ENCODE measurements at regions not wholly inside any gene's neighbourhood (a gene's known extent, or its start where the extent isn't known, plus 50 kb on each side); places are given as distances from the start of the nearest gene placed in this dataset.

DNA sequence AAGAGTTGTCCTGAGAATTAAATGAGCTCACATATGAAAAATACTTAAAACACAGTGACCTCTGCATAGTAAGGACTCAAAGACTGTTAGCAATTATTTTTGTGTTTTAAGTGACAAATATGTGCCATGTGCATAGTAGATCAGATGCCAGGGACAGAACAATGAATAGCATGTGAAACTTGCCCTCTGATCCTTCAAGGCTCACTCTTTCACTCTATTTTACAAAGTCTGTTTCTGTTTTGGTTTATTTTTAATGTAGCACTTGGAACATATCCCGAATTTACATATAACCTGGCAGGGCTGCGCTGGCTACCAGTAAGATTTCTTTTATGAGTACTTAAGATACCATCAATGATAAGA lies 135.5 kb upstream of the TNFAIP3 start:
- TF ChIP-seq EZH2 (IDR thresholded peaks at IDR 0.05; ENCODE audit: low read depth, low read length, severe bottlenecking) (no peak), TEAD4 (IDR thresholded peaks at IDR 0.05; ENCODE audit: low read depth, low read length) (no peak), MAX (IDR thresholded peaks at IDR 0.05) (no peak), RNF2 (IDR thresholded peaks at IDR 0.05; ENCODE audit: borderline replicate concordance, low read depth, low read length, missing control alignments, poor library complexity, severe bottlenecking) (no peak), POLR2A (IDR thresholded peaks at IDR 0.05; ENCODE audit: control extremely low read depth in 1 of 2, low read depth in 2 of 2, low read length in 2 of 2) (no peak), JUN (IDR thresholded peaks at IDR 0.05; ENCODE audit: low read depth, low read length) (no peak), TBP (IDR thresholded peaks at IDR 0.05; ENCODE audit: low read depth, low read length) (no peak), CTCF (IDR thresholded peaks at IDR 0.05; ENCODE audit: control extremely low read depth in 1 of 3, insufficient read depth in 1 of 3, low read depth in 1 of 3, low read length in 3 of 3) (no peak), POLR2AphosphoS5 (IDR thresholded peaks at IDR 0.05; ENCODE audit: low read depth, low read length) (no peak), SAP30 (IDR thresholded peaks at IDR 0.05; ENCODE audit: insufficient read depth, insufficient replicate concordance, low read length) (no peak)
- TF ChIP-seq, protein P1, sequence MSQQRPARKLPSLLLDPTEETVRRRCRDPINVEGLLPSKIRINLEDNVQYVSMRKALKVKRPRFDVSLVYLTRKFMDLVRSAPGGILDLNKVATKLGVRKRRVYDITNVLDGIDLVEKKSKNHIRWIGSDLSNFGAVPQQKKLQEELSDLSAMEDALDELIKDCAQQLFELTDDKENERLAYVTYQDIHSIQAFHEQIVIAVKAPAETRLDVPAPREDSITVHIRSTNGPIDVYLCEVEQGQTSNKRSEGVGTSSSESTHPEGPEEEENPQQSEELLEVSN (IDR thresholded peaks at IDR 0.05), result no peak

All from H1 (cell line).